Body of pancreas (tissue), 4 donors: ENCODE measurements at regions not wholly inside any gene's neighbourhood (a gene's known extent, or its start where the extent isn't known, plus 50 kb on each side); places are given as distances from the start of the nearest gene placed in this dataset.

Experiments used
- ATAC-seq: fragments of 150-250 bp; one replicate; pipeline ENCODE4 v1.9.1; 2016
- DNase-seq, 4 donors: peaks; one replicate each; pipeline ENCODE4 v3.0.0-alpha.2; 2019
- H3K27ac ChIP-seq, 4 donors: fragments of 200-600 bp; sonication (generic); 1 replicate in 3 of 4; 2 replicates in 1 of 4; pipeline versions ENCODE4 v1.5.1 to v1.6.1; 2016 to 2019; ENCODE audit warnings: mild to moderate bottlenecking in 1 of 4, mixed read lengths in 1 of 4, moderate library complexity in 1 of 4
- H3K27me3 ChIP-seq, 2 donors: fragments of 200-600 bp; sonication (generic); one replicate each; pipeline ENCODE4 v1.6.0; 2016; ENCODE audit warnings: mild to moderate bottlenecking in 1 of 2
- H3K36me3 ChIP-seq, 2 donors: fragments of 200-600 bp; sonication (generic); replicated peaks in 1 of 2; 2 replicates each; pipeline ENCODE4 v1.5.1; 2016; ENCODE audit warnings: low read depth in 2 of 2; ENCODE audit not compliant: insufficient read depth in 1 of 2
- H3K4me1 ChIP-seq: fragments of 200-600 bp; sonication (generic); one replicate; pipeline ENCODE4 v1.6.0; 2016
- H3K4me3 ChIP-seq, 2 donors: fragments of 200-600 bp; sonication (generic); 1 replicate in 1 of 2; 2 replicates in 1 of 2; pipeline ENCODE4 v1.5.1; 2016 to 2019
- H3K9me3 ChIP-seq, 3 donors: fragments of 200-600 bp; sonication (generic); 1 replicate in 2 of 3; 2 replicates in 1 of 3; pipeline ENCODE4 v1.5.1; 2016
- CTCF ChIP-seq, 7 experiments: fragments of 450-650 bp in 4 of 7; fragments of 200-600 bp in 3 of 7; sonication (generic) in 3 of 7; IDR thresholded peaks; one replicate each; pipeline ENCODE4 v1.5.1; 2016 to 2019; ENCODE audit warnings: antibody characterized with exemption in 7 of 7
- POLR2A ChIP-seq, 3 donors: fragments of 450-650 bp; IDR thresholded peaks; one replicate each; pipeline ENCODE4 v1.6.1; 2016; ENCODE audit warnings: antibody characterized with exemption in 3 of 3, mild to moderate bottlenecking in 2 of 3
- WGBS, 2 donors: methylation state at CpG; one replicate each; pipeline ENCODE4 v1.1.5; 2017; 5-methylcytosine and 5-hydroxymethylcytosine counted together
- intact Hi-C: fragments of 100-400 bp; cut with DNase I; formaldehyde crosslinking; loops from one replicate; pipeline ENCODE4 v1.15.1; 2023

- Histone ChIP-seq H3K4me1 (no peaks in the 10 kb centered on the region), H3K27ac (no peak overlapping the region), H3K27me3 (no peaks in the 10 kb centered on the region), H3K9me3 (no peaks in the 10 kb centered on the region), H3K36me3 (no peaks in the 10 kb centered on the region), H3K4me3 (no peak overlapping the region)
- 93 to 94% methylated on average over 2 of the region's 2 CpGs for WGBS, 2 donors
- TF ChIP-seq CTCF (IDR thresholded peaks at IDR 0.05): no peak
- TF ChIP-seq POLR2A (IDR thresholded peaks at IDR 0.05): no peak
- no peak for ATAC-seq
- DNase-seq: no peak
- intact Hi-C loops: no loop called here
Measured at GRCh38 chr4:26136615-26137014, 184.2 kb upstream of the RBPJ start.

- no peak overlapping the region for H3K4me3 ChIP-seq
- no peak for TF ChIP-seq CTCF (IDR thresholded peaks at IDR 0.05)
- TF ChIP-seq POLR2A (IDR thresholded peaks at IDR 0.05): no peak
- H3K36me3 ChIP-seq: no peaks in the 10 kb centered on the region
- no peaks in the 10 kb centered on the region for H3K4me1 ChIP-seq
- intact Hi-C loops: no loop called here
- DNase-seq (no peak), ATAC-seq (no peak)
- WGBS, 2 donors: 88 to 95% methylated on average over 5 of the region's 5 CpGs
- no peaks in the 10 kb centered on the region for H3K9me3 ChIP-seq
- H3K27ac ChIP-seq: no peak overlapping the region
- no peaks in the 10 kb centered on the region for H3K27me3 ChIP-seq
Measured at GRCh38 chr4:26137288-26137687, 183.5 kb upstream of the RBPJ start.

GRCh38 chr4:26139310-26139924 is 181.4 kb upstream of the RBPJ start:
- no peaks in the 10 kb centered on the region for H3K36me3 ChIP-seq
- DNase-seq: no peak
- H3K27me3 ChIP-seq: no peaks in the 10 kb centered on the region
- ATAC-seq: no peak
- 91 to 94% methylated on average over 4 of the region's 4 CpGs for WGBS, 2 donors
- no peaks in the 10 kb centered on the region for H3K9me3 ChIP-seq
- H3K4me1 ChIP-seq: no peaks in the 10 kb centered on the region
- intact Hi-C loops: no loop called here
- no peak for TF ChIP-seq POLR2A (IDR thresholded peaks at IDR 0.05)
- no peak for TF ChIP-seq CTCF (IDR thresholded peaks at IDR 0.05)
- no peak overlapping the region for H3K4me3 ChIP-seq
- H3K27ac ChIP-seq: no peak overlapping the region

GRCh38 chr4:26140150-26140898 is 180.5 kb upstream of the RBPJ start:
- DNase-seq: no peak
- Histone ChIP-seq H3K27ac (peak overlapping the region in 1 of 4 donors; percentile 35), H3K9me3 (no peaks in the 10 kb centered on the region), H3K4me1 (peaks cover 2% of the 10 kb centered on the region), H3K27me3 (no peaks in the 10 kb centered on the region), H3K4me3 (no peak overlapping the region), H3K36me3 (no peaks in the 10 kb centered on the region)
- TF ChIP-seq POLR2A (IDR thresholded peaks at IDR 0.05): no peak
- ATAC-seq: no peak
- 90 to 91% methylated on average over 8 of the region's 8 CpGs for WGBS, 2 donors
- intact Hi-C loops: no loop called here

- no peak overlapping the region for H3K4me3 ChIP-seq
- no peaks in the 10 kb centered on the region for H3K9me3 ChIP-seq
- DNase-seq (no peak), ATAC-seq (no peak)
- TF ChIP-seq CTCF (IDR thresholded peaks at IDR 0.05) (no peak), POLR2A (IDR thresholded peaks at IDR 0.05) (no peak)
- peaks cover 4% of the 10 kb centered on the region for H3K4me1 ChIP-seq
- H3K27me3 ChIP-seq: no peaks in the 10 kb centered on the region
- intact Hi-C loops: no loop called here
- peak overlapping the region in 1 of 4 donors; percentile 35 for H3K27ac ChIP-seq
- H3K36me3 ChIP-seq: no peaks in the 10 kb centered on the region
- 79 to 98% methylated on average over 7 to 8 of the region's 8 CpGs for WGBS, 2 donors
Measured at GRCh38 chr4:26141051-26141721, 179.6 kb upstream of the RBPJ start.
